OCI-LY1 (cell line): ENCODE measurements at regions not wholly inside any gene's neighbourhood (a gene's known extent, or its start where the extent isn't known, plus 50 kb on each side); places are given as distances from the start of the nearest gene placed in this dataset.

ENCODE experiments used
- H2AFZ ChIP-seq: fragments of 200-600 bp; sonication (generic), shearing (Covaris generic); 2 replicates; pipeline ENCODE4 v1.6.0; 2014; ENCODE audit warnings: antibody characterized with exemption, mild to moderate bottlenecking, low read length
- H3F3A ChIP-seq: fragments of 200-600 bp; sonication (generic), shearing (Covaris generic); 2 replicates; pipeline ENCODE4 v1.6.0; 2014; ENCODE audit warnings: mild to moderate bottlenecking, antibody characterized with exemption, low read length, moderate library complexity; ENCODE audit not compliant: insufficient read depth
- H3K27ac ChIP-seq: fragments of 200-600 bp; sonication (generic); 2 replicates; pipeline ENCODE4 v1.5.1; 2014; ENCODE audit warnings: low read length, mixed run types, mild to moderate bottlenecking, low read depth; ENCODE audit not compliant: poor library complexity, severe bottlenecking
- H3K27me3 ChIP-seq: fragments of 200-600 bp; sonication (generic); 2 replicates; pipeline ENCODE4 v1.6.0; 2014; ENCODE audit warnings: antibody characterized with exemption, mild to moderate bottlenecking, low read length, moderate library complexity; ENCODE audit not compliant: insufficient read depth
- H3K36me3 ChIP-seq: fragments of 200-600 bp; sonication (generic); 2 replicates; pipeline ENCODE4 v1.6.1; 2014; ENCODE audit warnings: mild to moderate bottlenecking, antibody characterized with exemption, low read length, moderate library complexity, mixed read lengths; ENCODE audit not compliant: insufficient read depth
- H3K4me1 ChIP-seq: fragments of 200-600 bp; sonication (generic); 2 replicates; pipeline ENCODE4 v1.5.1; 2014; ENCODE audit warnings: mild to moderate bottlenecking, low read length, moderate library complexity; ENCODE audit not compliant: insufficient read depth, severe bottlenecking
- H3K4me2 ChIP-seq: fragments of 200-600 bp; sonication (generic), shearing (Covaris generic); 2 replicates; pipeline ENCODE4 v1.6.1; 2014; ENCODE audit warnings: low read length
- H3K4me3 ChIP-seq: fragments of 200-600 bp; sonication (generic); 2 replicates; pipeline ENCODE4 v1.5.1; 2014; ENCODE audit warnings: low read length, low read depth, mild to moderate bottlenecking, mixed read lengths; ENCODE audit not compliant: poor library complexity, severe bottlenecking
- H3K79me2 ChIP-seq: fragments of 200-600 bp; shearing (Covaris generic); 2 replicates; pipeline ENCODE4 v1.6.1; 2016; ENCODE audit warnings: mixed run types, low read length, mixed read lengths; ENCODE audit not compliant: insufficient read depth
- H3K9ac ChIP-seq: fragments of 200-600 bp; sonication (generic), shearing (Covaris generic); 2 replicates; pipeline ENCODE4 v1.6.1; 2014; ENCODE audit warnings: mild to moderate bottlenecking, low read length, mixed read lengths
- H3K9me2 ChIP-seq: fragments of 200-600 bp; sonication (generic), shearing (Covaris generic); 2 replicates; pipeline ENCODE4 v1.6.1; 2014; ENCODE audit warnings: low read depth, mild to moderate bottlenecking, low read length, mixed read lengths
- H3K9me3 ChIP-seq: fragments of 200-600 bp; shearing (Covaris generic); 2 replicates; pipeline ENCODE4 v1.6.1; 2014; ENCODE audit warnings: low read length, mixed read lengths
- H4K20me1 ChIP-seq: fragments of 200-600 bp; sonication (generic), shearing (Covaris generic); 2 replicates; pipeline ENCODE4 v1.6.0; 2016; ENCODE audit warnings: mild to moderate bottlenecking, low read length; ENCODE audit not compliant: insufficient read depth
- CTCF ChIP-seq: fragments of 200-600 bp; sonication (generic), shearing (Covaris generic); IDR thresholded peaks from 2 replicates; pipeline ENCODE4 v1.5.1; 2017; ENCODE audit warnings: mild to moderate bottlenecking, antibody characterized with exemption, low read length, moderate library complexity, mixed read lengths
- EZH2 ChIP-seq: fragments of 200-600 bp; sonication (generic), shearing (Covaris generic); IDR thresholded peaks from 2 replicates; pipeline ENCODE4 v1.8.0; 2017; ENCODE audit warnings: borderline replicate concordance, mixed run types, mild to moderate bottlenecking, antibody characterized with exemption, low read length, moderate library complexity, mixed read lengths

- Histone ChIP-seq H3K9me3 (no peaks in the 10 kb centered on the region), H4K20me1 (no peaks in the 10 kb centered on the region), H3K27ac (no peak overlapping the region), H3F3A (no peaks in the 10 kb centered on the region), H3K4me1 (no peaks in the 10 kb centered on the region), H3K4me3 (no peak overlapping the region), H3K9ac (no peak overlapping the region), H3K4me2 (no peak overlapping the region), H2AFZ (no peak overlapping the region), H3K27me3 (no peaks in the 10 kb centered on the region), H3K79me2 (no peaks in the 10 kb centered on the region), H3K9me2 (no peaks in the 10 kb centered on the region), H3K36me3 (no peaks in the 10 kb centered on the region)
- no peak for TF ChIP-seq CTCF
- no peak for TF ChIP-seq EZH2
These were observed 118.9 kb downstream of the TMEM18 start for GRCh38 chr2:558302-558642.

- TF ChIP-seq EZH2 (no peak), CTCF (no peak)
- H3K4me1 ChIP-seq = no peaks in the 10 kb centered on the region
- H3K4me2 ChIP-seq = no peak overlapping the region
- H3K4me3 ChIP-seq = no peak overlapping the region
- H3K27ac ChIP-seq = no peak overlapping the region
- no peak overlapping the region for H3K9ac ChIP-seq
- H3F3A ChIP-seq = no peaks in the 10 kb centered on the region
- H4K20me1 ChIP-seq = no peaks in the 10 kb centered on the region
- no peaks in the 10 kb centered on the region for H3K9me2 ChIP-seq
- H3K36me3 ChIP-seq = no peaks in the 10 kb centered on the region
- no peaks in the 10 kb centered on the region for H3K27me3 ChIP-seq
- no peaks in the 10 kb centered on the region for H3K9me3 ChIP-seq
- H2AFZ ChIP-seq = no peak overlapping the region
- H3K79me2 ChIP-seq = no peaks in the 10 kb centered on the region
These were observed 119.4 kb downstream of the TMEM18 start for GRCh38 chr2:557635-558301.

GRCh38 chr2:556485-556884, 120.7 kb downstream of the TMEM18 start:
- Histone ChIP-seq H3K36me3 (no peaks in the 10 kb centered on the region), H3K27me3 (no peaks in the 10 kb centered on the region), H3K9me3 (no peaks in the 10 kb centered on the region), H3K27ac (no peak overlapping the region), H3K4me1 (no peaks in the 10 kb centered on the region), H3F3A (no peaks in the 10 kb centered on the region), H3K9ac (no peak overlapping the region), H3K9me2 (no peaks in the 10 kb centered on the region), H3K4me3 (no peak overlapping the region), H3K4me2 (no peak overlapping the region), H3K79me2 (no peaks in the 10 kb centered on the region), H2AFZ (no peak overlapping the region), H4K20me1 (no peaks in the 10 kb centered on the region)
- no peak for TF ChIP-seq CTCF
- no peak for TF ChIP-seq EZH2
